ENCODE measurements at regions not wholly inside any gene's neighbourhood (a gene's known extent, or its start where the extent isn't known, plus 50 kb on each side); places are given as distances from the start of the nearest gene placed in this dataset.

DNA sequence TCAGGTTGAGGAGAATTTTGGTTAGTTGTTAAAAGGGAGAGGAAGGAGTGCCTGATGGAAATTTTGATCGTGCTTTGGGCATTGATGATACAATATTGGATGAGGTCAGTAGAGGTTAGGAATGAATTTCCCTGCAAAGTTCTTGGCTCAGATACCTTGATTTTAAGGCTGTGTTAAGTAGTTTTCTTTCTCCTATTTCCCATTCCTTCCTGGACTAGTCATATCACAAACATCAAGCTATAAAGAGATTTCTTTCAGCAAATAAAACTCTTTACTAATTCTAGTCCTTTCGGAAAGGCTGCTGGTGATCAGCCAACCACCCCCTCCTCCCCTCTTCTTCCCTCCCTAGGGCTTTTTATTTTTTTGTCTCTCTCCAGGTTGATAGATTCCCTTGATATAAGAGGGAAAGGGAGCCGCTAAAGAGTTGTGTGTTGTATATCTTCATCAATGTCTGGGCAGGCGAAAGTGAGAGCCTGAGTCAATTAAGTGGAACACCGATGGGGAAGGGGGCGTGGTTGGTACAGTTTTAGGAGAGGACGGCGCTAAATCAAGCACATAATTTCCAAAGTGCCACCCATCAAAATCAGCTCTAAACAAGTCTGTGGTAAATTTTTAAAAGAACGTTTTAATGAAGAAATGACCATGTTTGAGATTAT, 100.1 kb upstream of the PLXNA2 start:
- TF ChIP-seq EZH2 (IDR thresholded peaks at IDR 0.05; ENCODE audit: insufficient read depth, low read length) (no peak), CTCF (IDR thresholded peaks at IDR 0.05; ENCODE audit: insufficient read depth, low read depth, low read length) (no peak)
